ENCODE measurements at regions not wholly inside any gene's neighbourhood (a gene's known extent, or its start where the extent isn't known, plus 50 kb on each side); places are given as distances from the start of the nearest gene placed in this dataset.

DNA sequence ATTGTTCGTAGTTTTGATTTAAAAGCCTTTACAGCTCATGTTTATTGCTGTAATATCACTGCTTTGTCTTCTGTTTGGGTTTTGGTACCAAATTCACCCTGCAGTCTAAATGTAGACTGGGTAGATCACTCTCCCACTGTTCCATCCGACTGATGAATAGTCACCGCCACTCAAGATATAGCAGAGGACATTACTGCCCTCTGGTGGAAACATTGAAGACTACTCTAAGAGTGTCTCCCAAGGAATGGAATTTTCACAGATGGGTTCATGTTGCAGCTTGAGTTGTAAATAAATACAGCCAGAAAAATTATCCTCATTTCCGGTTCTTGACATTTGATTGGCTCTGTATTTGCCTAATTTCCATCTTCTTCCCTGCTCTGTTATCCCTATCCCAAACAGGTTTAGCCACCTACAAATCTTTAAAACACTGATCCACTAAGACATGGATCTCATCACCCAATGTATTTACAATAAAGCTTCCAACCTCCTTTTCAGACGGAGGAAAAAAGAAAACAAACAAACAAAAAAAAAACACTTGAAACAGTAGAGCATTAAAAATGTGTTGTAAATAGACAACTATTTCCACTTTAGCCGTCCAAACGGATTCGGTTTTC lies 198.3 kb upstream of the CPNE8 start:
- Mint-ChIP-seq H3K27ac (ENCODE audit: unreplicated experiment) (no peak overlapping the region), H3K4me1 (ENCODE audit: low read depth, unreplicated experiment) (no peaks in the 10 kb centered on the region), H3K27me3 (ENCODE audit: unreplicated experiment) (no peaks in the 10 kb centered on the region), H3K4me3 (ENCODE audit: unreplicated experiment) (no peak overlapping the region), H3K36me3 (ENCODE audit: unreplicated experiment) (no peaks in the 10 kb centered on the region), H3K9me3 (ENCODE audit: unreplicated experiment) (no peaks in the 10 kb centered on the region)
- TF ChIP-seq, protein P1, sequence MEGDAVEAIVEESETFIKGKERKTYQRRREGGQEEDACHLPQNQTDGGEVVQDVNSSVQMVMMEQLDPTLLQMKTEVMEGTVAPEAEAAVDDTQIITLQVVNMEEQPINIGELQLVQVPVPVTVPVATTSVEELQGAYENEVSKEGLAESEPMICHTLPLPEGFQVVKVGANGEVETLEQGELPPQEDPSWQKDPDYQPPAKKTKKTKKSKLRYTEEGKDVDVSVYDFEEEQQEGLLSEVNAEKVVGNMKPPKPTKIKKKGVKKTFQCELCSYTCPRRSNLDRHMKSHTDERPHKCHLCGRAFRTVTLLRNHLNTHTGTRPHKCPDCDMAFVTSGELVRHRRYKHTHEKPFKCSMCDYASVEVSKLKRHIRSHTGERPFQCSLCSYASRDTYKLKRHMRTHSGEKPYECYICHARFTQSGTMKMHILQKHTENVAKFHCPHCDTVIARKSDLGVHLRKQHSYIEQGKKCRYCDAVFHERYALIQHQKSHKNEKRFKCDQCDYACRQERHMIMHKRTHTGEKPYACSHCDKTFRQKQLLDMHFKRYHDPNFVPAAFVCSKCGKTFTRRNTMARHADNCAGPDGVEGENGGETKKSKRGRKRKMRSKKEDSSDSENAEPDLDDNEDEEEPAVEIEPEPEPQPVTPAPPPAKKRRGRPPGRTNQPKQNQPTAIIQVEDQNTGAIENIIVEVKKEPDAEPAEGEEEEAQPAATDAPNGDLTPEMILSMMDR (IDR thresholded peaks at IDR 0.05; ENCODE audit: partially characterized antibody, unreplicated experiment), result peak; percentile 83
- DNase-seq, result no peak

DNA sequence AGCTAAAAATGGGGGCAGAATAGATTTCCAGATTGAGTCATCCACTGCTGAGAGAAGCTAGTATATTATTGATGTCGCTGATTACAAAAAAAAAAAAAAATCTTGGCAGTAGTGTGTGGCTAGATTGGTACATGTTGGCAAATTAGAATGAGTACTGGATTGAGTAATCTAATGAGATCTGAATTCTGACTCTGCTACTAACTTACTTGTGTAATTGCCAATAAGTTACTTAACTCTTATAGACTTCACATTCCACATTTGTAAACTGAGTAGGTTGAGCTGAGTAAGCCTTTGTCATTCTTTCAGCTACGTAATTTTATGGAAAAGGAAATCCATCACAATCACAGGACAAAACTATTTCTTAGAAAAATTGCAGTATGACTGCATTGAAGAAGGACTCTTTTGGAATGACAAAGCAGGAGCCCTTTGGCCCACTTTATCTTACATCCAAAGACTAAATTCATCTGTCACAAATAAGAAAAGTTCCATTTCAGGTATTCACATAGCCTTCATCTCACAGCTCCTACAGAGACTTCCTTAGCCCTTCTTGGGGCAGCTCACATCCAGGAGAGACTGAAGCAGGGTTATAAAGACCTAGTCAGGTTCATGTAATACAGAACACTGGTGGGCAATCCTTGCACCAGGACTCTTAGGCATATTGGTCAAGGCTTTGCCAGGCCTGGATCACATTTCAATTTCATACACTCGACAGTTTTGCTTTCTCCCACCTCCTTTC lies 197.3 kb upstream of the CPNE8 start:
- H3K9me3 Mint-ChIP-seq (ENCODE audit: unreplicated experiment), result no peaks in the 10 kb centered on the region
- no peak for DNase-seq
- H3K36me3 Mint-ChIP-seq (ENCODE audit: unreplicated experiment), result no peaks in the 10 kb centered on the region
- H3K4me1 Mint-ChIP-seq (ENCODE audit: low read depth, unreplicated experiment), result no peaks in the 10 kb centered on the region
- no peak overlapping the region for H3K4me3 Mint-ChIP-seq (ENCODE audit: unreplicated experiment)
- TF ChIP-seq, protein P1 (IDR thresholded peaks at IDR 0.05; ENCODE audit: partially characterized antibody, unreplicated experiment), result no peak
- H3K27ac Mint-ChIP-seq (ENCODE audit: unreplicated experiment), result no peak overlapping the region
- no peaks in the 10 kb centered on the region for H3K27me3 Mint-ChIP-seq (ENCODE audit: unreplicated experiment)

DNA sequence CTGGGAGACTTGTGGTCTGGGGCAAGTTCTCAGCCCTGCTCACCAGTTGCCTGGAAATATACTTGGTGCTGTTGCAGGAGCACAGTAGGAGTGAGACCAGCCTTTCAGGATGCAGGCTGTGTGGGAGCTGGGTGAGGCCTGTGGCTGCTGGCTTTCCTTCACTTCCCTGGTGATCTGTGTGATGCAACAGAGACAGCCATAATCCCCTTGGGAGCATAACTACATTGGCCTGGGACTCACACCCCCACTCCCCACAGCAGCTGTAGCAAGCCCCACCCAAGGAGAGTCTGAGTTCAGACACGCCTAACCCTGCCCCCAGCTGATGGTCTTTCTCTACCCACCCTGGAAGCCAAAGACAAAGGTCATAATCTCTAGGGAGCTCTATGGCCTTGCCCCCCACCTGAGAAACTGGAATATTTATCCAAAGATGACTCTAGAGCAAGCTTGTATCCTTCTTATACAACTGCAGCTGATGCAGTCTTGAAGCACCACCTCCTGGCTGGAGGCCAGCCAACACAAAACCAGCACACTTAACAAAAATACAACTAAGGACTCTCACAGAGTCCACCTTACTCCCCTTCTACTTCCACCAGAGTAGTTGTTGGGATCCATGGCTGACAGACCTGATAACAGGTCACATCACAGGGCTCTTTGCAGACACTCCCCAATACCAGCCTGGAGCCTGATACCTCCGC lies 190.4 kb upstream of the CPNE8 start:
- Mint-ChIP-seq H3K27me3 (ENCODE audit: unreplicated experiment) (no peaks in the 10 kb centered on the region), H3K27ac (ENCODE audit: unreplicated experiment) (no peak overlapping the region)

DNA sequence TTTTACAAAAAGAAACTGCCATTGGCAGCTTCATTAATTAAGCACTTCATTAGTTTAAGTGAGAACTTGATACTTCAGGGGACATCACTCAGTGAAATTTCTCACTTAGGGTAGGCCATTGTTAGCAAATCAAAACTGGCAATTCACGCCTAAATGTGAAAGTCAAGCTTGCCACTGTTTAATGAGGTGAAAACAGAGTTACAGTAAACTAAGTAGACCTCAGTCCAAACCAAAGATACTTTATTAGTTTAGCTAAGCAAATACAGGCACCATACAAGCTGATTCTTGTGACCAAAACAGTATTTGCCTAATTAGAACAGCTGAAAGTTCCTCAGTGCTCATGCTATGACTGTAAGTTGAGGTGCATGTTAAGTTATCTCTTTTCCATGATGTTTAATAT lies 176.5 kb upstream of the CPNE8 start:
- Mint-ChIP-seq H3K27ac (ENCODE audit: unreplicated experiment) (no peak overlapping the region), H3K4me1 (ENCODE audit: low read depth, unreplicated experiment) (peaks cover 3% of the 10 kb centered on the region), H3K4me3 (ENCODE audit: unreplicated experiment) (no peak overlapping the region), H3K27me3 (ENCODE audit: unreplicated experiment) (no peaks in the 10 kb centered on the region), H3K36me3 (ENCODE audit: unreplicated experiment) (no peaks in the 10 kb centered on the region), H3K9me3 (ENCODE audit: unreplicated experiment) (no peaks in the 10 kb centered on the region)
- TF ChIP-seq, protein P1 (IDR thresholded peaks at IDR 0.05; ENCODE audit: partially characterized antibody, unreplicated experiment), result no peak
- no peak for DNase-seq

More for the DNA sequence above, 190.4 kb upstream of the CPNE8 start:
- no peaks in the 10 kb centered on the region for H3K36me3 Mint-ChIP-seq (ENCODE audit: unreplicated experiment)
- TF ChIP-seq, protein P1 (IDR thresholded peaks at IDR 0.05; ENCODE audit: partially characterized antibody, unreplicated experiment), result no peak
- H3K4me1 Mint-ChIP-seq (ENCODE audit: low read depth, unreplicated experiment), result peaks cover 3% of the 10 kb centered on the region
- H3K9me3 Mint-ChIP-seq (ENCODE audit: unreplicated experiment), result no peaks in the 10 kb centered on the region
- no peak overlapping the region for H3K4me3 Mint-ChIP-seq (ENCODE audit: unreplicated experiment)
- DNase-seq, result no peak

DNA sequence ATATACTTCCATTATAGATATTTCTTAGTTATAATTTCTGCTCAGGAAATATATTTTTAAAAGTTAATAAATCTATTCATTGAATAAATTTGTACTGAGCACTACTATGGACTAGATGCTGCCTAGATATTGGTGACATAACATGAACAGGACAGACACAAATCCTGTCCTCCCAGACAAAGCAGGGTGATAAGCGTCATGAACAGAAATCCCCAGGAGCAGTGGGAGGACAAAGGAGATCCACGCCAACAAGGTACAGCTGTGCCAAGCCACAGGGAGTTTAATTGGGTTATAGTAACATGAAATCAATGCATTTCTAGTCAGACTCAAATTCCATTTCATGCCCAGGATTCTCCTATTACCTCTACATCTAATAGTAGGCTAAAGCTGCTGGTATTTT lies 171.8 kb upstream of the CPNE8 start:
- no peak overlapping the region for H3K4me3 Mint-ChIP-seq (ENCODE audit: unreplicated experiment)
- H3K9me3 Mint-ChIP-seq (ENCODE audit: unreplicated experiment), result no peaks in the 10 kb centered on the region
- no peaks in the 10 kb centered on the region for H3K36me3 Mint-ChIP-seq (ENCODE audit: unreplicated experiment)
- DNase-seq, result no peak
- TF ChIP-seq, protein P1 (IDR thresholded peaks at IDR 0.05; ENCODE audit: partially characterized antibody, unreplicated experiment), result no peak
- H3K4me1 Mint-ChIP-seq (ENCODE audit: low read depth, unreplicated experiment), result peaks cover 3% of the 10 kb centered on the region
- H3K27me3 Mint-ChIP-seq (ENCODE audit: unreplicated experiment), result no peaks in the 10 kb centered on the region
- no peak overlapping the region for H3K27ac Mint-ChIP-seq (ENCODE audit: unreplicated experiment)

All from glutamatergic neuron (in vitro differentiated cells).